CD4-positive, alpha-beta T cell treated with Interleukin-15 for 4 hours (primary cell): ENCODE measurements at regions not wholly inside any gene's neighbourhood (a gene's known extent, or its start where the extent isn't known, plus 50 kb on each side); places are given as distances from the start of the nearest gene placed in this dataset.
"Not testable (repeated sequence)": the region's sequence is repeated elsewhere in the genome, so short reads cannot be mapped to it uniquely, and the experiment has no call there.

Experiments used
- DNase-seq: peaks from one replicate; pipeline ENCODE4 v3.0.0-alpha.2; 2020; ENCODE audit warnings: low spot score

GRCh38 chr5:106814961-106815360 lies 855.8 kb downstream of the EFNA5 start:
- no peak for DNase-seq

DNA sequence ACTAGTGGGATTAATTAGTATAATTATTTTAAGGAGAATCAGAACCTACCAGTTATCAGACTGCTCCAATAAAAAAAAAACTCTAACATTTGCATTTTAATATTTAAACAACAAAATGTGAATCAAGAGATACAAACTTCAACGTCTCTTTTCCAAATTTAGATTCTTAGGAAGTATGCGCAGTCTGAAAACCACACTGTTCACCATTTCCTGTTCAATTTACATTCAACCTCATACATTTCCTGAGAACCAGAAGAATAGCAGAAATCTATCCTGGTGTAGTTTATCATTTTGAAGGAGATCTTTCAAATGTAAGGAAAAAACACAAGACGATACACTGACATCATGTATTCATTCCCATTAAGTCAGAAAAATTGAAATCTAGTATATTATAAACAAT lies 869.2 kb downstream of the EFNA5 start:
- no peak for DNase-seq

GRCh38 chr5:106797996-106798395 lies 872.7 kb downstream of the EFNA5 start:
- no peak for DNase-seq

GRCh38 chr5:106796081-106796480 lies 874.7 kb downstream of the EFNA5 start:
- DNase-seq = no peak

DNA sequence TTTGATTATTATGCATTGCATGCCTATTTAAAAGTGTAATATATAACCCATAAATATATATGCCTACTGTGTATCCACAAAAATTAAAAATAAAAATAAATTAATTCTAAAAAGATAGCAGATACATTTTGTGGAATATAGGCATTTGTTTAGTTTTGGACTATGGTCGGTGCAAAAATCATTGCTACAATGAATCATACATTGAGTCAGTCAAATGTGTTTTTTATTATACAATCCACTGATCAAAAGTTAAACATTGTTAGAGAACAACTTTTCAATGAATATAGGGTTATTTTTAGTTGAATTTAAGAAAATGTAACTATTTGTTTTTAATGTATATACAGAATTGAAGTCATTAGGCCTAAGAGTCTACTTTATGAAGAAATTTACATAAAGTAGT lies 885.9 kb downstream of the EFNA5 start:
- DNase-seq = no peak

DNA sequence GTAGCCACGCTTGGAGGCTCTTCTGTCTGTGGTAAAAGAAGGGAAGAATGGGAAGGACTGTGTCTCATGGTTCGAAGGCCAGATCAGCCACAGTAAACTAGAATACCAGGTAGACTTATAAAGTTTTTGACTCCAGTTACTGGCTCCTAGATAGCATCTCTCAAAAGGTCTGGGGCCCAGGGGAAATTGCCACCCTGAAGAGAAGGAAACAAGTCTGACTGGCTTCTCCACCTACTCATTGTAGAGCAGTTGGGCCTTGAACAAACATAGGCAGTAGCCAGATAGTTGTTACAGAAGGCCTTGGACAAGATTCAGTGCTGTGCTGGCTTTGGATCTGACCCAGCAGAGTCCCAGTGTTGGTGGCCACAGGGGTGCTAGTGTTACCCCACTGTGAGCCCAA lies 890.4 kb downstream of the EFNA5 start:
- DNase-seq = no peak

DNA sequence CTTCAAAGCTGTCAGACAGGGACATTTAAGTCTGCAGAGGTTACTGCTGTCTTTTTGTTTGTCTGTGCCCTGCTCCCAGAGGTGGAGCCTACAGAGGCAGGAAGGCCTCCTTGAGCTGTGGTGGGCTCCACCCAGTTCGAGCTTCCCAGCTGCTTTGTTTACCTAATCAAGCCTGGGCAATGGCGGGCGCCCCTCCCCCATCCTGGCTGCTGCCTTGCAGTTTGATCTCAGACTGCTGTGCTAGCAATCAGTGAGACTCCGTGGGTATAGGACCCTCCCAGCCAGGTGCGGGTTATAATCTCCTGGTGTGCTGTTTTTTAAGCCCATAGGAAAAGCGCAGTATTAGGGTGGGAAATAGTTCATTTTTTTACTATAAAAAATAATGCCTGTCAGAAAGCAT lies 894.2 kb downstream of the EFNA5 start:
- not testable (repeated sequence) for DNase-seq

GRCh38 chr5:106768392-106768791 lies 902.3 kb downstream of the EFNA5 start:
- DNase-seq = no peak

- no peak for DNase-seq
These were observed 903.8 kb downstream of the EFNA5 start for GRCh38 chr5:106766916-106767315.

GRCh38 chr5:106759581-106759980 lies 911.2 kb downstream of the EFNA5 start:
- no peak for DNase-seq

DNA sequence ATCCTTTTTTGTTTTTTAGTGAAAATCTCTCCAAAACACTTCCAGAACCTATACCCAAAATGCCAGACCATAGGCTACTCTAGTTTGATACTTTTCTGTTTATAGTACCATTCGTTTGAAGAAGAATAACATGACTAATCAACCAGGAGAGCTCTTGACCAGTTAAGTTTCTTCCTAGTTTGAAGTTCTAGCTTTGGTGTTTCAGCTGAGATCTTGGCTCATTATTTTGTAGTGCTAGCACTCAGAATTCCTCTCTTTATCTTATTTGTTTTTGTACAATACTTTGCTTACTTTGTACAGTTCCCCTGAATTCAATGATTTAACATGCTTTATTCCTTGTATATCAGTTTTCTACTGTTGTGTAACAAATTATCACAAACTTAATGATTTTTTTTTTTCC lies 911.6 kb downstream of the EFNA5 start:
- DNase-seq = no peak

DNA sequence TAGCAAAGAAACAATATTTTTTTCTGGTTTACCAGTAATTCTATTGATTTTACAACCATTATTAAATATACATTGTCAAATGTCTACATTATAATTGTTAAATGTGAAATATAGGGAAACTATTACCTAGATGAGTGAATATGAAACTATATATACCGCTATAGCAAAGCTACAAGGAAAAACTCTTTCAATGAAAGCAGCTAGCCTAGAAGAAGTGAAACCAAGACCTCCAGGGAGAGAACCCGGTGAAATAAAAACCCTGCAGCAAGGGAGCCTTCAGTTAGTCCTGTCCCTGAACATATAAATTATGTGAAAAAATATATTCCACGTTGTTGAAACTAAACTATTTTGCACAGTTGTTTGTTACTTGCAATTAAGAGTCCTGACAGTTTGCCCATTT lies 913.1 kb downstream of the EFNA5 start:
- DNase-seq = no peak

DNA sequence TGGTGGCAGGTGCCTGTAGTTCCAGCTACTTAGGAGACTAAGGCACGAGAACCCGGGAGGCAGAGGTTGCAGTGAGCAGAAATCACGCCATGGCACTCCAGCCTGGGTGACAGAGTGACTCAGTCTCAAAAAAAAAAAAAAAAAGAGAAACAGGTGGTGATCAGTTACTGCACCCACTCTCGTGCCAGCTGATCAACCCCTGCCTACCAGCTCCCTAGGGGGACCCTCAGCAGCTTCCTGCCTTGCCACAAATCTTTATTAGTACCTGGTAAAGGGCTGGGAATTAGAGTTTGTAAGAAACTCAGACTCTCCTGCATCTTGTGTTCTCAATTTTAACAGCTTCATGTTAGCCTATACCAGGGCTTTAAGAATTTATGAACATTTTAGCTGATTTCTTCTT lies 914.9 kb downstream of the EFNA5 start:
- DNase-seq = no peak

- no peak for DNase-seq
These were observed 915.7 kb downstream of the EFNA5 start for GRCh38 chr5:106755066-106755465.

GRCh38 chr5:106749826-106750225 lies 920.9 kb downstream of the EFNA5 start:
- DNase-seq = no peak

- DNase-seq = no peak
These were observed 931.6 kb downstream of the EFNA5 start for GRCh38 chr5:106739127-106739526.

DNA sequence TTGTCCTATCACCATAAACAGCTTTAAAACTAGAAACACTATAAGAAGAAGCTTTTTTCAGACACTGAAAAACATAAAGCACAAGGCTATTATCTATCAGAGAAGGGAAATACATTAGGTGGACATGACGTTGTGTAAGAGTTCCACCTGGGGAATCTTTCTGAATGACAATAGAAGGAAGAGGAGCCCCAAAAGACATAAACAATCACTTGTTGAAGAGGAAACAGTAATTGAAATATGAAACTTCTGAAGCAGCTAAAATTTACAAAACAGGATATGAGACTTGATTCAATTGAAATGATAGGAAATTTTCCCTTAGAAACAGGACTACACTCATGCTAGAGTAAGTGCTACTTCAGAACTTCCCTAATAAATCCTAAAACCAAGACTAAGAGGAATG lies 933.6 kb downstream of the EFNA5 start:
- DNase-seq = no peak

DNA sequence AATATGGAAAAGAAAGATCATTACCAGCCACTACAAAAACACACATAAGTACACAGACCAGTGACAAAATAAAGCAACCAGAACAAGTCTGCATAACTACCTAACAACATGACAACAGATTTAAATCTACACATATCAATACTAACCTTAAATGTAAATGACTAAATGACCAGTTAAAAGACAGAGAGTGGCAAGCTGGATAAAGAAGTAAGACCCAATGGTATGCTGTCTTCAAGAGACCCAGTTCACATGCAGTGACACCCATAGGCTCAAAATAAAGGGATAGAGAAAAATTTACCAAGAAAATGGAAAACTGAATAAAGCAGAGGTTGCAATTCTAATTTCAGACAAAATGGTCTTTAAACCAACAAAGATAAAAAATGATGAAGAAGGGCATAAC lies 938.1 kb downstream of the EFNA5 start:
- no peak for DNase-seq

DNA sequence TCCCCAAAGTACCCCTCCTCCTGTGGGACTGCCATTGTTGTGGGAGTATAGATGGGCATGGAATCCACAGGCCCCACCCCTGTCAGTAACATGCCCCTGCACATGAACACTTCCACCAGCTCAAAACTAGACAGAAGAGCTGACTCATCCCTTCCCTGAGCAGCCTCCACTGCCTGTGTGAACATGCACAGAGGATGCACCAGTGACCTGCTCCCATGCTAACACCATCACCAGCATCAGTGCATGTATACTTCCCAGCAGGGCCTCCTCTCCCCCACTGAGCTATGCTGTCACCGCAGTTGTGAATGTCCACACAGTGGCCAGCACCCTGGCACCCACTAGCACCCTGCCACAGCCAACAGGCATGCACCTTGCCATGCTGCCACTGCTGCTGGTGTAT lies 939.8 kb downstream of the EFNA5 start:
- DNase-seq = no peak

DNA sequence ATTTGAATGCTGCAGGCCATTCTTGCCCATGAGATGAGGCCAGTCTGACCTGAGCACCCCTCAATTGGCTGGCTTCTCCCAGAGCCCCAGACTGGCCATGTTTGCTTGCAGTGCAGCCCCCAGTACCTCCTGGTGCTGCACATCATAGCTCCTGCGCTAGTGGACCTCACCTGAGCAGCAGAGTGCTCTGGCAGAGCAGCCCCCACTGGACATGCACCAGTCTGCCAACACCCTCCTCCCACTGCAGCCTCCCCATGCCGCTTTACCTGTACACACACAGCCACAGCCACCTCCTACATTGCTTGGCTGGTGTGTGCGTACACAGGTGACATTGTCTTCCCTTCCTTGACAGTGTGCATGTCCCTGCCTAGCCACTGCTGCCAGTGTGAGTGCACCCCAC lies 940.2 kb downstream of the EFNA5 start:
- DNase-seq = no peak

GRCh38 chr5:106728208-106728607 lies 942.5 kb downstream of the EFNA5 start:
- DNase-seq = no peak

- no peak for DNase-seq
These were observed 943.7 kb downstream of the EFNA5 start for GRCh38 chr5:106727071-106727470.

DNA sequence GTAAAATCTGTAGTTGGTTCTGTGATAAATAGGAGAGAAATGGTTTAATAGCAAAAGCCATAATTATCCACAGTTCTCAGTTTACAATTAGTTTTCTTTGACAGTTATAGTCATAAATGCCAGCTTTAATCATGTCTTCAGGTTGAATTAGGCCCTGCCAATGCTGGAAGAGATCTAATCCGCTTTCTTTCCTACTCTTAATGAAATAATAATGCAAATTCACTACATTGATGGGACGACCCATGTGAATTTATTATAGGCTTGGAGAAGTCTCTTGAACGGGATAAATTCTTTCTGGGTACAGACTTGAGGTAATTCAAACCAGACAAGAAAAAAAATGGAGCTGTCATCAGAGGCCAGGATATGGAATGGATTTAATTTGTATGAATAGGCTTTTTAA lies 950.4 kb downstream of the EFNA5 start:
- no peak for DNase-seq

DNA sequence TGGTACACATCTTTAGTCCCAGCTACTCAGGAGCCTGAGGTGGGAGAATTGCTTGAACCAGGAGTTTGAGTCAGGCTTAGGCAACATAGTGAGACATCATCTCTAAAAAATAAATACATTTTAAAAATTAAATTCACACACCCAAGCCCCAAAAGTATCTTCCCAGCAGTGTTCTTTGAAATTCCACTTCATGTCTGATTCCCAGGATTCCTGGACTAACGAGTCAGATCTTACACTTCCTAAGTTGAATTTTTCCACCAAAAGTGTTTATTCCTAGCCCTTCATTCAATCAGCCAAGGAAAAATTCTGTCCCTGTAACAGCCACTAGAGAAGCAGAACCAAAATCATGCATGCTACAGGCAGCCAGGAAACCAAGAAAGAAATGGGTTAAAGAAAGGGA lies 970.9 kb downstream of the EFNA5 start:
- DNase-seq = no peak

GRCh38 chr5:106699198-106699597 lies 971.5 kb downstream of the EFNA5 start:
- no peak for DNase-seq
